Endothelial cell of umbilical vein (primary cell): ENCODE measurements at regions not wholly inside any gene's neighbourhood (a gene's known extent, or its start where the extent isn't known, plus 50 kb on each side); places are given as distances from the start of the nearest gene placed in this dataset.

Experiments
- BruUV-seq: library from RNA; stranded (reverse); fragments of 400-500 nt; replicated peaks from 2 replicates; lab custom pipeline; 2021; lab: Mats Ljungman, UMichigan
- CTCF ChIA-PET: fragments of 300-600, 350-600 bp; sonication (Branson Sonifier 250); formaldehyde crosslinking; loops from one replicate; lab custom pipeline; 2021; ENCODE audit warnings: antibody characterized with exemption, inconsistent platforms; lab: Charles Lee
- POLR2A ChIA-PET: fragments of 300-600, 350-600 bp; sonication (Branson Sonifier 250); formaldehyde crosslinking; loops from one replicate; lab custom pipeline; 2021; ENCODE audit warnings: antibody characterized with exemption, inconsistent platforms; lab: Charles Lee
- DNase-seq: peaks from one replicate; pipeline ENCODE4 v3.0.0-alpha.2; 2011; ENCODE audit warnings: low read depth, low spot score
- FAIRE-seq: peaks from 2 replicates; lab custom pipeline; 2011; peaks lifted over from hg19 to GRCh38; lab: Jason Lieb, UNC
- H2AFZ ChIP-seq: 2 replicates; pipeline ENCODE4 v1.6.0; 2012; ENCODE audit warnings: low read depth, low read length, control low read depth, inconsistent platforms
- H3K27ac ChIP-seq: 2 replicates; pipeline ENCODE4 v1.5.1; 2011; ENCODE audit warnings: low read depth, mild to moderate bottlenecking, control low read depth, low read length, moderate library complexity; ENCODE audit not compliant: insufficient read depth
- H3K27me3 ChIP-seq, 2 experiments: 2 replicates each; pipeline versions ENCODE4 v1.6.0 to v1.6.1; 2011; ENCODE audit warnings: low read length in 2 of 2, mixed read lengths in 1 of 2; ENCODE audit not compliant: control insufficient read depth in 2 of 2, insufficient read depth in 2 of 2
- H3K36me3 ChIP-seq, 2 experiments: 2 replicates in 1 of 2; 3 replicates in 1 of 2; pipeline ENCODE4 v1.5.1; 2011; ENCODE audit warnings: low read length in 2 of 2, mild to moderate bottlenecking in 1 of 2, moderate library complexity in 1 of 2; ENCODE audit not compliant: control insufficient read depth in 2 of 2, insufficient read depth in 2 of 2; ENCODE audit errors: extremely low read depth in 1 of 2
- H3K4me1 ChIP-seq: 3 replicates; pipeline ENCODE4 v1.5.1; 2011; ENCODE audit warnings: mild to moderate bottlenecking, low read length; ENCODE audit not compliant: control insufficient read depth, insufficient read depth; ENCODE audit errors: extremely low read depth
- H3K4me2 ChIP-seq: 2 replicates; pipeline ENCODE4 v1.6.1; 2011; ENCODE audit warnings: low read length, control low read depth, mixed read lengths; ENCODE audit not compliant: insufficient read depth
- H3K4me3 ChIP-seq, 3 experiments: fragments of 200-600 bp in 1 of 3; sonication (generic), shearing (Covaris generic) in 1 of 3; replicated peaks in 1 of 3; 2 replicates each; pipeline ENCODE4 v1.5.1; 2011 to 2016; ENCODE audit warnings: control low read depth in 3 of 3, low read length in 3 of 3, mild to moderate bottlenecking in 2 of 3, inconsistent platforms in 1 of 3, low read depth in 1 of 3, moderate library complexity in 1 of 3; ENCODE audit not compliant: insufficient read depth in 1 of 3
- H3K79me2 ChIP-seq: 2 replicates; pipeline ENCODE4 v1.6.0; 2012; ENCODE audit warnings: low read length, inconsistent platforms; ENCODE audit not compliant: control insufficient read depth, insufficient read depth
- H3K9ac ChIP-seq: replicated peaks from 2 replicates; pipeline ENCODE3; 2011; ENCODE audit warnings: low read length, control low read depth; ENCODE audit not compliant: insufficient read depth; ENCODE audit errors: extremely low read depth
- H3K9me1 ChIP-seq: replicated peaks from 3 replicates; pipeline ENCODE4 v1.6.0; 2011; ENCODE audit warnings: mild to moderate bottlenecking, low read length; ENCODE audit not compliant: control insufficient read depth, insufficient read depth; ENCODE audit errors: extremely low read depth
- H3K9me3 ChIP-seq: replicated peaks from 2 replicates; pipeline ENCODE4 v1.5.1; 2012; ENCODE audit warnings: low read length, inconsistent platforms; ENCODE audit not compliant: control insufficient read depth, insufficient read depth
- H4K20me1 ChIP-seq: replicated peaks from 2 replicates; pipeline ENCODE3; 2011; ENCODE audit warnings: mild to moderate bottlenecking, low read length; ENCODE audit not compliant: control insufficient read depth, insufficient read depth; ENCODE audit errors: extremely low read depth
- EZH2 ChIP-seq: IDR thresholded peaks from 2 replicates; pipeline ENCODE4 v1.6.1; 2012; ENCODE audit warnings: borderline replicate concordance, low read depth, mild to moderate bottlenecking, moderate library complexity, low read length, inconsistent platforms; ENCODE audit not compliant: severe bottlenecking
- FOS ChIP-seq: IDR thresholded peaks from 2 replicates; pipeline ENCODE4 v1.6.1; 2011; ENCODE audit warnings: mild to moderate bottlenecking, low read length, moderate library complexity, borderline replicate concordance; ENCODE audit not compliant: insufficient read depth
- GATA2 ChIP-seq: IDR thresholded peaks from 2 replicates; pipeline ENCODE4 v1.7.0; 2011; ENCODE audit warnings: low read depth, mild to moderate bottlenecking, moderate library complexity, mixed read lengths, low read length; ENCODE audit not compliant: insufficient read length, insufficient read depth
- JUN ChIP-seq: IDR thresholded peaks from 2 replicates; pipeline ENCODE4 v1.6.1; 2011; ENCODE audit warnings: borderline replicate concordance, low read depth; ENCODE audit not compliant: insufficient read length, insufficient read depth
- MYC ChIP-seq: IDR thresholded peaks from one replicate; pipeline ENCODE4 v1.6.1; 2011; ENCODE audit warnings: mild to moderate bottlenecking, low read depth, low read length
- POLR2A ChIP-seq: IDR thresholded peaks from 2 replicates; pipeline ENCODE4 v1.6.1; 2012; ENCODE audit warnings: low read depth, mild to moderate bottlenecking, control low read depth, low read length
- POLR2AphosphoS5 ChIP-seq: IDR thresholded peaks from 2 replicates; pipeline ENCODE4 v1.6.1; 2012; ENCODE audit warnings: low read depth, mild to moderate bottlenecking, control low read depth, low read length, moderate library complexity; ENCODE audit not compliant: insufficient read depth
- dilution Hi-C: fragments of 300-500 bp; cut with MboI; formaldehyde crosslinking; loops from one replicate; pipeline ENCODE4 v1.15.0; 2019; ENCODE audit warnings: low sequenced_read_pairs; ENCODE audit not compliant: extremely low pct_ligation_motif_present
- intact Hi-C: fragments of 100-400 bp; cut with micrococcal nuclease; formaldehyde crosslinking; loops from one replicate; pipeline ENCODE4 v1.10.0; 2022
- TF ChIP-seq, protein P1 (sequence below): IDR thresholded peaks from 2 replicates; pipeline ENCODE4 v1.6.1; 2011; ENCODE audit not compliant: insufficient read depth, insufficient read length
- TF ChIP-seq, protein P2 (sequence below), 2 donors: IDR thresholded peaks; 1 replicate in 1 of 2; 2 replicates in 1 of 2; pipeline ENCODE4 v1.5.1; 2011; ENCODE audit warnings: low read length in 2 of 2, mild to moderate bottlenecking in 2 of 2, moderate library complexity in 2 of 2, control low read depth in 1 of 2, inconsistent platforms in 1 of 2, low read depth in 1 of 2; ENCODE audit not compliant: insufficient read depth in 1 of 2; ENCODE audit errors: extremely low read depth in 1 of 2

DNA sequence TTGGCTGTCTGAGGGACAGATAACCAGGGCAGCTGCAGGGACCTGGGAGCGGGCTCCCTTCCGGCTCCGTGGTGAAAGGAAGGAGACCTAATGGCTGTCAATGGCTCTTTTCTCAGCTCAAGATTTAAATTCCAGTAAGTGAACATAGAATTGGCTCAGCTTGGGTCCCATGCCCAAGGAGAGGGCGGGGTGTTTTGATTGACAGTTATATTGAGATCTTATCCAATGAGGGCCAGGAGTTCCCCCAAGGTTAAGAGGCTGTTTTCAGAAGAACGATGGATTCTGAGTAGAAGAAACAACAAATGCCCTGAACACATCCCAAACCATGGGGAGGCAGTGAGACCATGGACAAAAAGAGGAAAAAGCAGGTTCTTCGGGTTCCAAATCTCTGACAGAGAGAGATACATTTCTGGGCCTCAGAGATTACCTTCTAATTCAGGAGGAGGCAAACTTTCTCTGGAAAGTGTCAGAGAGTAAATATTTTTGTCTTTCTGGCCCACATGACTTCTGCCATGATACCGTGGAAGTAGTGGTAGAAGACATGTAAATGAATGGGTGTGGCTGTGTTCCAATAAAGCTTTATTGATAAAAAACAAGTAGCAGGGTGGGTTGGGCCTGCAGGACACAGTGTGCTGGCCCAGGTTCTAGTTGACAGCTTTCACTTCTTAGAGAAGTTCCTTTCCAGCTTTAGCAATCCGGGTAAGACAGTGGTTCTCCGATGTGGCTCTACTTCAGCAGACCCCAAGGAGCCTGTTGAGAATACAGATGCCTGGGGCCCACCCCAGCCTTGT is 219.6 kb downstream of the RPS24 start:
- no TSS peak for BruUV-seq

More for the DNA sequence above, 219.6 kb downstream of the RPS24 start:
- no peaks in the 10 kb centered on the region for H3K36me3 ChIP-seq
- peaks cover 16% of the 10 kb centered on the region for H3K4me1 ChIP-seq
- intact Hi-C loops (no loop called here), dilution Hi-C loops (no loop called here)
- TF ChIP-seq EZH2 (no peak), FOS (no peak), JUN (no peak), GATA2 (no peak), POLR2AphosphoS5 (no peak), MYC (no peak), POLR2A (no peak)
- TF ChIP-seq, protein P1, sequence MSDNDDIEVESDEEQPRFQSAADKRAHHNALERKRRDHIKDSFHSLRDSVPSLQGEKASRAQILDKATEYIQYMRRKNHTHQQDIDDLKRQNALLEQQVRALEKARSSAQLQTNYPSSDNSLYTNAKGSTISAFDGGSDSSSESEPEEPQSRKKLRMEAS = no peak
- TF ChIP-seq, protein P2, sequence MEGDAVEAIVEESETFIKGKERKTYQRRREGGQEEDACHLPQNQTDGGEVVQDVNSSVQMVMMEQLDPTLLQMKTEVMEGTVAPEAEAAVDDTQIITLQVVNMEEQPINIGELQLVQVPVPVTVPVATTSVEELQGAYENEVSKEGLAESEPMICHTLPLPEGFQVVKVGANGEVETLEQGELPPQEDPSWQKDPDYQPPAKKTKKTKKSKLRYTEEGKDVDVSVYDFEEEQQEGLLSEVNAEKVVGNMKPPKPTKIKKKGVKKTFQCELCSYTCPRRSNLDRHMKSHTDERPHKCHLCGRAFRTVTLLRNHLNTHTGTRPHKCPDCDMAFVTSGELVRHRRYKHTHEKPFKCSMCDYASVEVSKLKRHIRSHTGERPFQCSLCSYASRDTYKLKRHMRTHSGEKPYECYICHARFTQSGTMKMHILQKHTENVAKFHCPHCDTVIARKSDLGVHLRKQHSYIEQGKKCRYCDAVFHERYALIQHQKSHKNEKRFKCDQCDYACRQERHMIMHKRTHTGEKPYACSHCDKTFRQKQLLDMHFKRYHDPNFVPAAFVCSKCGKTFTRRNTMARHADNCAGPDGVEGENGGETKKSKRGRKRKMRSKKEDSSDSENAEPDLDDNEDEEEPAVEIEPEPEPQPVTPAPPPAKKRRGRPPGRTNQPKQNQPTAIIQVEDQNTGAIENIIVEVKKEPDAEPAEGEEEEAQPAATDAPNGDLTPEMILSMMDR (IDR thresholded peaks at IDR 0.05; ENCODE audit: extremely low read depth in 1 of 2, insufficient read depth in 1 of 2, low read depth in 1 of 2, low read length in 2 of 2) = no peak
- no peak overlapping the region for H3K4me3 ChIP-seq
- POLR2A ChIA-PET = no interaction called here
- no peaks in the 10 kb centered on the region for H3K79me2 ChIP-seq
- FAIRE-seq = no peak
- no peaks in the 10 kb centered on the region for H4K20me1 ChIP-seq
- H3K9ac ChIP-seq = no peak overlapping the region
- H3K9me3 ChIP-seq = no peaks in the 10 kb centered on the region
- no peak overlapping the region for H3K4me2 ChIP-seq
- DNase-seq = no peak
- CTCF ChIA-PET = no interaction called here
- H3K27ac ChIP-seq = no peak overlapping the region
- no peaks in the 10 kb centered on the region for H3K27me3 ChIP-seq
- H3K9me1 ChIP-seq = no peaks in the 10 kb centered on the region
- H2AFZ ChIP-seq = no peak overlapping the region
